ENCODE measurements at regions not wholly inside any gene's neighbourhood (a gene's known extent, or its start where the extent isn't known, plus 50 kb on each side); places are given as distances from the start of the nearest gene placed in this dataset.

DNA sequence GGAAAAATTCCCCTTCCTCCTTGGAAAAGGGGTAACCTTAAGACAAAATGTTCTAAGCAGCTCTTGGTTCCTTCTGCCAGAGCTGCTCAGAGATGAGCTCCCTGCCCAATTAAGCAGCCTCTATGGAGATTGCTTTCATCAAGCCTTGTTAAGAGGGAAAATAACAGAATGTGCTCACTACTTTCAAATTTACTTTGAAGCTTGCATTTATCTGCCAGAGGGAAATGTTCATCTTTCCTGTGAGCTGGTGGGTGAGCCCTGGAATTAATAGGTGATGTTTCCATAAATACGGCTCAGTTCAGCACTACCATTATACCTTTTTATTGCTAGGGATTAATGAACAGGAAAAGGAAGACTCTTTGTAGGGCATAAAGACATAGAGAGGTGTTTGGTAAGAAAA, 549.0 kb downstream of the REEP3 start:
- no peaks in the 10 kb centered on the region for H3K36me3 ChIP-seq
- DNase-seq, result no peak
- no peaks in the 10 kb centered on the region for H3K9me3 ChIP-seq (ENCODE audit: severe bottlenecking)
- no peak overlapping the region for H3K4me3 ChIP-seq (ENCODE audit: low read depth, low read length)
- H3K27me3 ChIP-seq (ENCODE audit: insufficient read depth, low read depth, severe bottlenecking), result no peaks in the 10 kb centered on the region
- H3K27ac ChIP-seq, result no peak overlapping the region
- TF ChIP-seq, protein P1, sequence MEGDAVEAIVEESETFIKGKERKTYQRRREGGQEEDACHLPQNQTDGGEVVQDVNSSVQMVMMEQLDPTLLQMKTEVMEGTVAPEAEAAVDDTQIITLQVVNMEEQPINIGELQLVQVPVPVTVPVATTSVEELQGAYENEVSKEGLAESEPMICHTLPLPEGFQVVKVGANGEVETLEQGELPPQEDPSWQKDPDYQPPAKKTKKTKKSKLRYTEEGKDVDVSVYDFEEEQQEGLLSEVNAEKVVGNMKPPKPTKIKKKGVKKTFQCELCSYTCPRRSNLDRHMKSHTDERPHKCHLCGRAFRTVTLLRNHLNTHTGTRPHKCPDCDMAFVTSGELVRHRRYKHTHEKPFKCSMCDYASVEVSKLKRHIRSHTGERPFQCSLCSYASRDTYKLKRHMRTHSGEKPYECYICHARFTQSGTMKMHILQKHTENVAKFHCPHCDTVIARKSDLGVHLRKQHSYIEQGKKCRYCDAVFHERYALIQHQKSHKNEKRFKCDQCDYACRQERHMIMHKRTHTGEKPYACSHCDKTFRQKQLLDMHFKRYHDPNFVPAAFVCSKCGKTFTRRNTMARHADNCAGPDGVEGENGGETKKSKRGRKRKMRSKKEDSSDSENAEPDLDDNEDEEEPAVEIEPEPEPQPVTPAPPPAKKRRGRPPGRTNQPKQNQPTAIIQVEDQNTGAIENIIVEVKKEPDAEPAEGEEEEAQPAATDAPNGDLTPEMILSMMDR (IDR thresholded peaks at IDR 0.05; ENCODE audit: low read depth, low read length), result no peak

DNA sequence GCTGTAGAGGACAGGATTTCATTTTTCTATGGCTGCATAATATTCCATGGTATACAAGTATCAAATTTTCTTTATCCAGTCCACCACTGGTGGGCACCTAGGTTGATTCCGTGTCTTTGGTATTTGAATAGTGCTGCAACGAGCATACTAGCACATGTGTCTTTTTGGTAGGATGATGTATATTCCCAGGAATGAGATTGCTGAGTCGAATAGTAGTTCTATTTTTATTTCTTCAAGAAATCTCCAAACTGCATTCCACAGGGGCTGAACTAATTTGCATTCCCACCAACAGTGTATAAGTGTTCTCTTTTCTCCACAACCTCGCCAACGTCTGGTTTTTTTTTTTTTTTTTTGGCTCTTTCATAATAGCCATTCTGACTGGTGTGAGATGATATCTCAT, 550.0 kb downstream of the REEP3 start:
- Histone ChIP-seq H3K36me3 (no peaks in the 10 kb centered on the region), H3K9me3 (ENCODE audit: severe bottlenecking) (no peaks in the 10 kb centered on the region), H3K4me3 (ENCODE audit: low read depth, low read length) (no peak overlapping the region), H3K27me3 (ENCODE audit: insufficient read depth, low read depth, severe bottlenecking) (no peaks in the 10 kb centered on the region), H3K27ac (no peak overlapping the region)
- TF ChIP-seq, protein P1 (IDR thresholded peaks at IDR 0.05; ENCODE audit: low read depth, low read length), result no peak
- no peak for DNase-seq

GRCh38 chr10:64075604-64076003, 554.4 kb downstream of the REEP3 start:
- Histone ChIP-seq H3K27me3 (ENCODE audit: insufficient read depth, low read depth, severe bottlenecking) (no peaks in the 10 kb centered on the region), H3K27ac (no peak overlapping the region), H3K9me3 (ENCODE audit: severe bottlenecking) (no peaks in the 10 kb centered on the region), H3K4me3 (ENCODE audit: low read depth, low read length) (no peak overlapping the region), H3K36me3 (no peaks in the 10 kb centered on the region)
- no peak for DNase-seq
- TF ChIP-seq, protein P1 (IDR thresholded peaks at IDR 0.05; ENCODE audit: low read depth, low read length), result no peak

GRCh38 chr10:64076322-64076940, 555.2 kb downstream of the REEP3 start:
- Histone ChIP-seq H3K27ac (no peak overlapping the region), H3K27me3 (ENCODE audit: insufficient read depth, low read depth, severe bottlenecking) (no peaks in the 10 kb centered on the region), H3K4me3 (ENCODE audit: low read depth, low read length) (no peak overlapping the region), H3K36me3 (no peaks in the 10 kb centered on the region), H3K9me3 (ENCODE audit: severe bottlenecking) (no peaks in the 10 kb centered on the region)
- no peak for DNase-seq
- TF ChIP-seq, protein P1 (IDR thresholded peaks at IDR 0.05; ENCODE audit: low read depth, low read length), result no peak

GRCh38 chr10:64079341-64079740, 558.1 kb downstream of the REEP3 start:
- H3K36me3 ChIP-seq, result no peaks in the 10 kb centered on the region
- no peaks in the 10 kb centered on the region for H3K9me3 ChIP-seq (ENCODE audit: severe bottlenecking)
- DNase-seq, result peak; percentile 28
- no peaks in the 10 kb centered on the region for H3K27me3 ChIP-seq (ENCODE audit: insufficient read depth, low read depth, severe bottlenecking)
- no peak overlapping the region for H3K4me3 ChIP-seq (ENCODE audit: low read depth, low read length)
- H3K27ac ChIP-seq, result peak overlapping the region; percentile 18; the same call in 1 of the 2 replicates
- TF ChIP-seq, protein P1 (IDR thresholded peaks at IDR 0.05; ENCODE audit: low read depth, low read length), result no peak

DNA sequence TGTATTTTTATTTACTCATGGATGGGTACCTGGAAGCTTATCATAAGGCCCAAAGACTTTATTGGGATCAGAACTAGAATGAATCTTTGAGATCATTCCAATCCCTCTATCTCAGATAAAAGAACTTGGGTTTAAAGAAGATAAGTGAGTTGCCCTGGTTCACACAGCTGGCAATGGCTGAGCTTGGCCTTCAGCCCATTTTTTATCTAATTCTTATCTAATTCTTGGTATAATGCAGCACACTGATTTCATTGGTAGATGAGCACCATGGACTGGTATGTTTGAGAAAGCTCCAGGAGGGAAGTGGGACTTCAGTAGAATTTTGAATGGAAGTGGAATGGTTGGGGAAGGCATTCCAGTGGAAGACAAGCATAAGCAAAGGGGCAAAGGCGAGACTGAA, 558.9 kb downstream of the REEP3 start:
- Histone ChIP-seq H3K27ac (no peak overlapping the region), H3K9me3 (ENCODE audit: severe bottlenecking) (no peaks in the 10 kb centered on the region), H3K27me3 (ENCODE audit: insufficient read depth, low read depth, severe bottlenecking) (no peaks in the 10 kb centered on the region), H3K4me3 (ENCODE audit: low read depth, low read length) (no peak overlapping the region), H3K36me3 (no peaks in the 10 kb centered on the region)
- no peak for DNase-seq
- TF ChIP-seq, protein P1 (IDR thresholded peaks at IDR 0.05; ENCODE audit: low read depth, low read length), result no peak
